Suppressor macrophage (primary cell): ENCODE measurements at regions not wholly inside any gene's neighbourhood (a gene's known extent, or its start where the extent isn't known, plus 50 kb on each side); places are given as distances from the start of the nearest gene placed in this dataset.
"Not testable (repeated sequence)": the region's sequence is repeated elsewhere in the genome, so short reads cannot be mapped to it uniquely, and the experiment has no call there.

Source experiments
- DNase-seq, 4 experiments: peaks; one replicate each; pipeline ENCODE4 v3.0.0-alpha.2; 2020 to 2022

GRCh38 chr5:114790403-114790792 is 379.3 kb downstream of the TRIM36 start:
- no peak for DNase-seq

GRCh38 chr5:114789773-114790402 is 379.8 kb downstream of the TRIM36 start:
- DNase-seq: peak in 2 of 4 experiments; percentile 12 to 21

GRCh38 chr5:114782869-114783268 is 386.8 kb downstream of the TRIM36 start:
- DNase-seq: no peak

GRCh38 chr5:114782177-114782576 is 387.5 kb downstream of the TRIM36 start:
- no peak for DNase-seq

- no peak for DNase-seq
Measured at GRCh38 chr5:114780290-114780689, 389.4 kb downstream of the TRIM36 start.

- DNase-seq: no peak
Measured at GRCh38 chr5:114744406-114744805, 382.5 kb downstream of the KCNN2 start.

GRCh38 chr5:114734238-114734637 is 372.4 kb downstream of the KCNN2 start:
- no peak for DNase-seq

- DNase-seq: no peak
Measured at GRCh38 chr5:114729986-114730385, 368.1 kb downstream of the KCNN2 start.

GRCh38 chr5:114727358-114727757 is 365.5 kb downstream of the KCNN2 start:
- no peak for DNase-seq

- no peak for DNase-seq
Measured at GRCh38 chr5:114726131-114726530, 364.3 kb downstream of the KCNN2 start.

GRCh38 chr5:114719268-114719667 is 357.4 kb downstream of the KCNN2 start:
- DNase-seq: no peak

- DNase-seq: no peak
Measured at GRCh38 chr5:114716955-114717354, 355.1 kb downstream of the KCNN2 start.

GRCh38 chr5:114704225-114704893 is 342.5 kb downstream of the KCNN2 start:
- not testable (repeated sequence) for DNase-seq

- no peak for DNase-seq
Measured at GRCh38 chr5:114702731-114703130, 340.9 kb downstream of the KCNN2 start.

- no peak for DNase-seq
Measured at GRCh38 chr5:114702136-114702535, 340.3 kb downstream of the KCNN2 start.

- DNase-seq: no peak
Measured at GRCh38 chr5:114700823-114701222, 339.0 kb downstream of the KCNN2 start.

GRCh38 chr5:114695292-114695904 is 333.5 kb downstream of the KCNN2 start:
- DNase-seq: no peak

- DNase-seq: no peak
Measured at GRCh38 chr5:114686356-114686755, 324.5 kb downstream of the KCNN2 start.

- DNase-seq: no peak
Measured at GRCh38 chr5:114678778-114679177, 316.9 kb downstream of the KCNN2 start.

GRCh38 chr5:114665551-114665950 is 303.7 kb downstream of the KCNN2 start:
- DNase-seq: no peak

- no peak for DNase-seq
Measured at GRCh38 chr5:114660791-114661190, 298.9 kb downstream of the KCNN2 start.

- DNase-seq: no peak
Measured at GRCh38 chr5:114658194-114658593, 296.3 kb downstream of the KCNN2 start.

- DNase-seq: no peak
Measured at GRCh38 chr5:114657342-114658130, 295.7 kb downstream of the KCNN2 start.
